Kidney epithelial cell (primary cell): ENCODE measurements at regions not wholly inside any gene's neighbourhood (a gene's known extent, or its start where the extent isn't known, plus 50 kb on each side); places are given as distances from the start of the nearest gene placed in this dataset.
"Not testable (repeated sequence)": the region's sequence is repeated elsewhere in the genome, so short reads cannot be mapped to it uniquely, and the experiment has no call there.

ENCODE experiments used
- DNase-seq: peaks from one replicate; pipeline ENCODE4 v3.0.0-alpha.2; 2010; ENCODE audit warnings: low read depth
- H3K27me3 ChIP-seq: 2 replicates; pipeline ENCODE4 v1.6.0; 2011; ENCODE audit warnings: low read length; ENCODE audit not compliant: control insufficient read depth, insufficient read depth
- H3K36me3 ChIP-seq: 2 replicates; pipeline ENCODE4 v1.5.1; 2011; ENCODE audit warnings: low read length; ENCODE audit not compliant: control insufficient read depth, insufficient read depth
- H3K4me3 ChIP-seq: 2 replicates; pipeline ENCODE4 v1.5.1; 2011; ENCODE audit warnings: low read depth, mild to moderate bottlenecking, control low read depth, low read length
- TF ChIP-seq, protein P1 (sequence below): IDR thresholded peaks from 2 replicates; pipeline ENCODE4 v1.5.1; 2011; ENCODE audit warnings: mild to moderate bottlenecking, moderate library complexity, low read length, control low read depth, inconsistent platforms; ENCODE audit not compliant: insufficient read depth, poor library complexity, severe bottlenecking

DNA sequence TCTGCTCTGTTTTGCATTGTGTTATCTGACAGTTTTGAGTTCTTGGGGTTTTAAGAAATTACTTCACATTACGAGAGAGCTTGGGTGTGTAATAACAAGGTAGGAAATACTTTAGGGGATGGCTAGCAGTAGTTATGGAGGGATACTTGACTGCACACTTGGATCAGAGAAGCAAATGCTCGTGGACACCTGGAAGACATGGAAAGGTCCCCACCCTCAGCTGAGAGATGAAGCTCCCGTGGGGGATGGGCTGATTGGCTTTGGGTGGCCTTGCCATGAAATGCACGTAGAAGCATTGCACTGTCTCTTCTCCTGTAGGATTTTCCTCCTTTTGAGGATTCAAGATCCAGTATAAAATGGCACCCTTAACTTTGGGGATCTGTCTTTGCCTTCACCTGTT lies 61.5 kb upstream of the UNC93A start:
- Histone ChIP-seq H3K4me3 (no peak overlapping the region), H3K36me3 (no peaks in the 10 kb centered on the region), H3K27me3 (no peaks in the 10 kb centered on the region)
- no peak for DNase-seq
- TF ChIP-seq, protein P1, sequence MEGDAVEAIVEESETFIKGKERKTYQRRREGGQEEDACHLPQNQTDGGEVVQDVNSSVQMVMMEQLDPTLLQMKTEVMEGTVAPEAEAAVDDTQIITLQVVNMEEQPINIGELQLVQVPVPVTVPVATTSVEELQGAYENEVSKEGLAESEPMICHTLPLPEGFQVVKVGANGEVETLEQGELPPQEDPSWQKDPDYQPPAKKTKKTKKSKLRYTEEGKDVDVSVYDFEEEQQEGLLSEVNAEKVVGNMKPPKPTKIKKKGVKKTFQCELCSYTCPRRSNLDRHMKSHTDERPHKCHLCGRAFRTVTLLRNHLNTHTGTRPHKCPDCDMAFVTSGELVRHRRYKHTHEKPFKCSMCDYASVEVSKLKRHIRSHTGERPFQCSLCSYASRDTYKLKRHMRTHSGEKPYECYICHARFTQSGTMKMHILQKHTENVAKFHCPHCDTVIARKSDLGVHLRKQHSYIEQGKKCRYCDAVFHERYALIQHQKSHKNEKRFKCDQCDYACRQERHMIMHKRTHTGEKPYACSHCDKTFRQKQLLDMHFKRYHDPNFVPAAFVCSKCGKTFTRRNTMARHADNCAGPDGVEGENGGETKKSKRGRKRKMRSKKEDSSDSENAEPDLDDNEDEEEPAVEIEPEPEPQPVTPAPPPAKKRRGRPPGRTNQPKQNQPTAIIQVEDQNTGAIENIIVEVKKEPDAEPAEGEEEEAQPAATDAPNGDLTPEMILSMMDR, result no peak

DNA sequence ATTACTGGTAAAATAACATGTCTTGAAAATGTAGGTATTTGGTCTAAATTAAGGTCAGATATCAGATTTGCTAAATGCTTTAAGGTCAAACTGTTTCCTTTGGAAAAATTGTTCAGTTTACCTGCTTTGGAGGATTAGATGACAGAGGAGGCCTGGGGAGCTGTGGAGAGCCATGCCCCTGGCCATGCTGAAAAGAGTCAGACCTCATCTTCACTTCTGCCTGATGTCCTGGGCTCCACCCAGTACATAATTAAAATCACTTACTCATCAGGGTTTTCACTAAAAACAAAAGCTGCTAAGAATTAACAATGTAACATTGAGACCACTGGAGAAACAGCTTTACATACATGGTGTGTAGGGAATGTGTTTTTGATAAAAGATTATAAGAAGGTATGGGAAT lies 60.8 kb upstream of the UNC93A start:
- Histone ChIP-seq H3K36me3 (no peaks in the 10 kb centered on the region), H3K27me3 (peaks cover 4% of the 10 kb centered on the region), H3K4me3 (no peak overlapping the region)
- TF ChIP-seq, protein P1, result no peak
- DNase-seq, result no peak

DNA sequence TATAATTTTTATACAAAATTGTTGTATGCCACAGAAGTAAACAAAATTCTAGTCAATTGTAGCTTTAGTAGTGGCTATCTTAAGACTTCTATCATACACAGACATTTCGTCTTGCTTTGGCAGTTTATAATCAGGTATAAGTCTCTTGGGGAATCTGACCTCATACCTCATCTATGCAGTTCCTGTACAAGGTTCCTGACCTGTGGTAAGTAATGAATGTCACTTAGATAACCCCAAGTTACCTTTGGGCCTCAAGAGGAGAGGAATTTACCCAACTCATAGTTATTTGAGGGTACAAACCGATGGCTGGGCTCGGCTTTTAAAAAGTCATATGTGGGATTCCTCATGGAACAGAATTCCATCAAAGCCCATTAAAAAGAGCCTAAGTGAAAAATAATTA lies 58.8 kb upstream of the UNC93A start:
- DNase-seq, result no peak
- no peak overlapping the region for H3K4me3 ChIP-seq
- TF ChIP-seq, protein P1, result no peak
- peaks cover 7% of the 10 kb centered on the region for H3K27me3 ChIP-seq
- H3K36me3 ChIP-seq, result no peaks in the 10 kb centered on the region

DNA sequence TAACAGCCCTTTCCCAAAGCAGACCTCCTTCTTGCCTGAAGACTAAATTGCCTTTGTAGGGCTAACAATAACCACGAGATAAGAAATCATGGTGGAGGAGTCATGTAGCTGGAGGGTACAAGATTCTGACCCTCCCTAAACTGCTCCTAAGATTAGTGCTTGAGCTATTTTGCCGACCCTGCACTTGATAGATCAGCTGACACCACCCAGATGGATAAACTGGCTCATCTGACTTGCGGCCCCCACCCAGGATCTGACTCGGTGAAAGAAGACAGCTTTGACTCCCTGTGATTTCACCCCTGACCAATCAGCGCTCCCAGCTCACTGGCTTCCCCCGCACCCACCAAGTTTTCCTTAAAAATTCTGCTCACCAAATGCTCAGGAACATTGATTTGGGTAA lies 57.6 kb upstream of the UNC93A start:
- TF ChIP-seq, protein P1, result no peak
- H3K36me3 ChIP-seq, result no peaks in the 10 kb centered on the region
- H3K27me3 ChIP-seq, result peaks cover 7% of the 10 kb centered on the region
- no peak for DNase-seq
- H3K4me3 ChIP-seq, result no peak overlapping the region

DNA sequence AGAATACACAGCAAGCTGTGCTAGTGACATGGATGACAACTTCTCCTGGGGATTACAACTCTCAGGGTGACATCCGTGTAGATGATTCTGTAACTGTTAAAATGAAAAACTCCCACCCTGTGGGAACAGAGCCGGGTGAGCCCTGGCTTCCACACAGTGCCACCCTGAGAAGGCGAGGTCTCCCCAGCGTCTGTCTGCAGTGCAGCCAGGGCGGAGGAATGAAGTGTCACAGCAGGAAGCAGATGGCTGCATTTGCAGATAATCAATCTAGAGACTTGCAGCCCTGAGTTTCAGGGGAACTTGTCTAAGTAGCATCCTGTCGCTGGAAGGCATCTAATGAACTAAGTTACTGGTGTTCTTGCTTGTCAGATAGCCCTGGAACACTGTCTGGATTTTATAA lies 56.5 kb upstream of the UNC93A start:
- H3K36me3 ChIP-seq, H3K4me3 ChIP-seq, DNase-seq, H3K27me3 ChIP-seq: not testable (repeated sequence)

- Histone ChIP-seq H3K36me3 (no peaks in the 10 kb centered on the region), H3K4me3 (no peak overlapping the region), H3K27me3 (peaks cover 7% of the 10 kb centered on the region)
- no peak for DNase-seq
- TF ChIP-seq, protein P1, result no peak
Observed at GRCh38 chr6:167235005-167235404, 56.1 kb upstream of the UNC93A start.
